Loucy (cell line): ENCODE measurements at regions not wholly inside any gene's neighbourhood (a gene's known extent, or its start where the extent isn't known, plus 50 kb on each side); places are given as distances from the start of the nearest gene placed in this dataset.

Experiments used
- CTCF ChIP-seq: fragments of 200-600 bp; sonication (generic); conservative IDR thresholded peaks from 2 replicates; pipeline ENCODE4 v1.5.1; 2014; ENCODE audit warnings: mild to moderate bottlenecking, antibody characterized with exemption, low read length
- EZH2phosphoT487 ChIP-seq: fragments of 200-600 bp; IDR thresholded peaks from 2 replicates; pipeline ENCODE4 v1.6.1; 2018; ENCODE audit warnings: antibody characterized with exemption, mild to moderate bottlenecking, moderate library complexity, borderline replicate concordance

GRCh38 chr12:45663455-45663854 lies 66.1 kb upstream of the ARID2 start:
- no peak for TF ChIP-seq CTCF
- no peak for TF ChIP-seq EZH2phosphoT487
